ENCODE measurements at regions not wholly inside any gene's neighbourhood (a gene's known extent, or its start where the extent isn't known, plus 50 kb on each side); places are given as distances from the start of the nearest gene placed in this dataset.
"Not testable (repeated sequence)": the region's sequence is repeated elsewhere in the genome, so short reads cannot be mapped to it uniquely, and the experiment has no call there.

GRCh38 chr19:30861919-30862318, 487.3 kb downstream of the TSHZ3 start:
- DNase-seq: no peak

- no peak for DNase-seq
These were observed 485.8 kb downstream of the ZNF536 start for GRCh38 chr19:30857966-30858490.

GRCh38 chr19:30857388-30857787, 485.2 kb downstream of the ZNF536 start:
- no peak for DNase-seq

GRCh38 chr19:30856786-30857185, 484.6 kb downstream of the ZNF536 start:
- DNase-seq: no peak

GRCh38 chr19:30856376-30856775, 484.2 kb downstream of the ZNF536 start:
- no peak for DNase-seq

- no peak for DNase-seq
These were observed 483.3 kb downstream of the ZNF536 start for GRCh38 chr19:30855442-30855841.

- DNase-seq: no peak
These were observed 482.5 kb downstream of the ZNF536 start for GRCh38 chr19:30854661-30855060.

GRCh38 chr19:30854207-30854606, 482.0 kb downstream of the ZNF536 start:
- no peak for DNase-seq

- DNase-seq: no peak
These were observed 480.9 kb downstream of the ZNF536 start for GRCh38 chr19:30853036-30853435.

- DNase-seq: no peak
These were observed 480.0 kb downstream of the ZNF536 start for GRCh38 chr19:30852168-30852567.

- DNase-seq: no peak
These were observed 479.5 kb downstream of the ZNF536 start for GRCh38 chr19:30851646-30852045.

- no peak for DNase-seq
These were observed 476.6 kb downstream of the ZNF536 start for GRCh38 chr19:30848636-30849425.

- no peak for DNase-seq
These were observed 473.9 kb downstream of the ZNF536 start for GRCh38 chr19:30846102-30846501.

- no peak for DNase-seq
These were observed 470.7 kb downstream of the ZNF536 start for GRCh38 chr19:30842926-30843325.

GRCh38 chr19:30841934-30842333, 469.8 kb downstream of the ZNF536 start:
- no peak for DNase-seq

GRCh38 chr19:30830875-30831274, 458.7 kb downstream of the ZNF536 start:
- no peak for DNase-seq

- not testable (repeated sequence) for DNase-seq
These were observed 453.3 kb downstream of the ZNF536 start for GRCh38 chr19:30825505-30825904.

GRCh38 chr19:30824809-30825208, 452.6 kb downstream of the ZNF536 start:
- no peak for DNase-seq

- DNase-seq: no peak
These were observed 445.9 kb downstream of the ZNF536 start for GRCh38 chr19:30817965-30818567.

GRCh38 chr19:30817197-30817596, 445.0 kb downstream of the ZNF536 start:
- no peak for DNase-seq

- DNase-seq: no peak
These were observed 443.9 kb downstream of the ZNF536 start for GRCh38 chr19:30815889-30816580.

GRCh38 chr19:30812099-30812678, 440.0 kb downstream of the ZNF536 start:
- no peak for DNase-seq

- no peak for DNase-seq
These were observed 439.4 kb downstream of the ZNF536 start for GRCh38 chr19:30811397-30812098.
